DND-41 (cell line): ENCODE measurements at regions not wholly inside any gene's neighbourhood (a gene's known extent, or its start where the extent isn't known, plus 50 kb on each side); places are given as distances from the start of the nearest gene placed in this dataset.
"Not testable (repeated sequence)": the region's sequence is repeated elsewhere in the genome, so short reads cannot be mapped to it uniquely, and the experiment has no call there.

ENCODE experiments used
- ATAC-seq: fragments of 200-7000 bp; cut with Tn5 transposase; 3 replicates; pipeline ENCODE4 v1.9.1; 2021; ENCODE audit warnings: low read depth; ENCODE audit not compliant: insufficient read depth
- DNase-seq: peaks from one replicate; pipeline ENCODE4 v3.0.0-alpha.2; 2020
- H2AFZ ChIP-seq: 2 replicates; pipeline ENCODE4 v1.6.0; 2012; ENCODE audit warnings: low read depth, low read length
- H3K27ac ChIP-seq: 2 replicates; pipeline ENCODE4 v1.5.1; 2012; ENCODE audit warnings: low read length, inconsistent platforms
- H3K27me3 ChIP-seq: fragments of 200-600 bp; sonication (generic); 2 replicates; pipeline ENCODE4 v1.6.0; 2012; ENCODE audit warnings: low read length, mild to moderate bottlenecking, inconsistent platforms; ENCODE audit not compliant: insufficient read depth, poor library complexity
- H3K36me3 ChIP-seq: 2 replicates; pipeline ENCODE4 v1.5.1; 2012; ENCODE audit warnings: low read length, inconsistent platforms; ENCODE audit not compliant: insufficient read depth
- H3K4me1 ChIP-seq: 2 replicates; pipeline ENCODE4 v1.5.1; 2012; ENCODE audit warnings: mild to moderate bottlenecking, low read length; ENCODE audit not compliant: insufficient read depth
- H3K4me2 ChIP-seq: 2 replicates; pipeline ENCODE4 v1.6.0; 2012; ENCODE audit warnings: mild to moderate bottlenecking, moderate library complexity, low read length, inconsistent platforms; ENCODE audit not compliant: insufficient read depth
- H3K4me3 ChIP-seq, 2 experiments: fragments of 200-600 bp in 1 of 2; shearing (Covaris generic) in 1 of 2; 2 replicates each; pipeline ENCODE4 v1.5.1; 2012 to 2016; ENCODE audit warnings: inconsistent platforms in 2 of 2, low read length in 2 of 2, mild to moderate bottlenecking in 2 of 2, low read depth in 1 of 2, moderate library complexity in 1 of 2
- H3K79me2 ChIP-seq: 2 replicates; pipeline ENCODE4 v1.6.0; 2012; ENCODE audit warnings: low read length, inconsistent platforms; ENCODE audit not compliant: insufficient read depth
- H3K9ac ChIP-seq: 2 replicates; pipeline ENCODE4 v1.6.0; 2012; ENCODE audit warnings: low read depth, mild to moderate bottlenecking, inconsistent platforms, low read length, moderate library complexity
- H3K9me3 ChIP-seq: 2 replicates; pipeline ENCODE4 v1.5.1; 2012; ENCODE audit warnings: low read length, moderate library complexity, mild to moderate bottlenecking, inconsistent platforms; ENCODE audit not compliant: insufficient read depth, severe bottlenecking
- H4K20me1 ChIP-seq: 2 replicates; pipeline ENCODE4 v1.6.0; 2012; ENCODE audit warnings: low read length; ENCODE audit not compliant: insufficient read depth
- CTCF ChIP-seq: IDR thresholded peaks from 2 replicates; pipeline ENCODE4 v1.5.1; 2012; ENCODE audit warnings: borderline replicate concordance, low read length, moderate library complexity, mild to moderate bottlenecking; ENCODE audit not compliant: poor library complexity, severe bottlenecking; ENCODE audit errors: extremely low read depth
- EZH2 ChIP-seq: IDR thresholded peaks from 3 replicates; pipeline ENCODE4 v1.6.1; 2012; ENCODE audit warnings: borderline replicate concordance, low read depth, mild to moderate bottlenecking, moderate library complexity, low read length, inconsistent platforms; ENCODE audit not compliant: severe bottlenecking

- H3K9ac ChIP-seq: no peak overlapping the region
- H2AFZ ChIP-seq: no peak overlapping the region
- H4K20me1 ChIP-seq: no peaks in the 10 kb centered on the region
- no peak overlapping the region for H3K4me2 ChIP-seq
- H3K79me2 ChIP-seq: no peaks in the 10 kb centered on the region
- no peaks in the 10 kb centered on the region for H3K36me3 ChIP-seq
- H3K27me3 ChIP-seq: no peaks in the 10 kb centered on the region
- TF ChIP-seq EZH2: no peak
- no peak for TF ChIP-seq CTCF
- H3K9me3 ChIP-seq: no peaks in the 10 kb centered on the region
- ATAC-seq (no peak), DNase-seq (no peak)
- no peak overlapping the region for H3K4me3 ChIP-seq
- H3K27ac ChIP-seq: no peak overlapping the region
- no peaks in the 10 kb centered on the region for H3K4me1 ChIP-seq
These were observed 179.7 kb downstream of the SPRY2 start for GRCh38 chr13:80161219-80161618.

- Histone ChIP-seq H3K4me2 (no peak overlapping the region), H3K79me2 (no peaks in the 10 kb centered on the region), H3K4me1 (no peaks in the 10 kb centered on the region), H3K36me3 (no peaks in the 10 kb centered on the region), H3K27ac (no peak overlapping the region), H4K20me1 (no peaks in the 10 kb centered on the region), H2AFZ (no peak overlapping the region), H3K9me3 (no peaks in the 10 kb centered on the region), H3K27me3 (no peaks in the 10 kb centered on the region), H3K9ac (no peak overlapping the region), H3K4me3 (no peak overlapping the region)
- no peak for TF ChIP-seq EZH2
- TF ChIP-seq CTCF: no peak
- ATAC-seq (no peak), DNase-seq (no peak)
These were observed 180.8 kb downstream of the SPRY2 start for GRCh38 chr13:80160110-80160509.

GRCh38 chr13:80157261-80157932 lies 183.5 kb downstream of the SPRY2 start:
- H2AFZ ChIP-seq: no peak overlapping the region
- DNase-seq (no peak), ATAC-seq (no peak)
- no peaks in the 10 kb centered on the region for H3K9me3 ChIP-seq
- TF ChIP-seq CTCF (no peak), EZH2 (no peak)
- H3K36me3 ChIP-seq: no peaks in the 10 kb centered on the region
- H3K79me2 ChIP-seq: no peaks in the 10 kb centered on the region
- H3K27me3 ChIP-seq: no peaks in the 10 kb centered on the region
- no peak overlapping the region for H3K4me3 ChIP-seq
- H3K27ac ChIP-seq: no peak overlapping the region
- no peaks in the 10 kb centered on the region for H3K4me1 ChIP-seq
- no peak overlapping the region for H3K4me2 ChIP-seq
- H3K9ac ChIP-seq: no peak overlapping the region
- no peaks in the 10 kb centered on the region for H4K20me1 ChIP-seq

- not testable (repeated sequence) for H3K27me3 ChIP-seq
These were observed 188.8 kb downstream of the SPRY2 start for GRCh38 chr13:80152142-80152541.

More at GRCh38 chr13:80152142-80152541, 188.8 kb downstream of the SPRY2 start:
- DNase-seq, H2AFZ ChIP-seq, H4K20me1 ChIP-seq, H3K79me2 ChIP-seq, H3K9ac ChIP-seq, H3K27ac ChIP-seq, ATAC-seq, H3K4me1 ChIP-seq, H3K4me3 ChIP-seq, H3K36me3 ChIP-seq, H3K4me2 ChIP-seq, H3K9me3 ChIP-seq: not testable (repeated sequence)
